ENCODE measurements at regions not wholly inside any gene's neighbourhood (a gene's known extent, or its start where the extent isn't known, plus 50 kb on each side); places are given as distances from the start of the nearest gene placed in this dataset.

DNA sequence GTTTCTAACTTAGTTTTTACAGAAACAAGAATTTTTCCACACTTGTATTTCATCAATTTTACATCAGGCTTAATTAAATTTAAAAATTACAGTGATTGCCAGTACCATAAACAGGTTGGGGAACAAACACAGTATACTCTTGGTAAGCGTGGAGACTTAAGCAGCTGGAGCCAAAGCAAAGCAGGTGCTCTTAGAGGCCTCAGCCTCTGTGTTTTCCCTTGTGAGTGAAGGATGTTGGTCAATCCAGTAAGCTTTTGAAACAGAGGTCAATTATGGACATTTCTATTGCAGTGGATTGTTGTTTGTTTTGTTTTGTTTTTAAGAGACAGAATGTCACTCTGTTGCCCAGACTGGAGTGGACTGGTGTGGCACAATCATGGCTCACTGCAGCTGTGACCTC lies 100.6 kb upstream of the CELF2 start:
- Histone ChIP-seq H3K4me1 (ENCODE audit: control insufficient read depth in 5 of 5, insufficient read depth in 5 of 5, low read length in 5 of 5) (peaks cover 0 to 35% (median 17%) of the 10 kb centered on the region in 5 donors), H3K27me3 (ENCODE audit: control insufficient read depth in 5 of 5, insufficient read depth in 4 of 5, low read length in 5 of 5) (no peaks in the 10 kb centered on the region), H3K27ac (ENCODE audit: low read depth, low read length) (peak overlapping the region; percentile 86), H3K36me3 (ENCODE audit: control insufficient read depth in 5 of 5, insufficient read depth in 5 of 5, low read length in 5 of 5) (no peaks in the 10 kb centered on the region), H3K9me3 (ENCODE audit: control insufficient read depth in 5 of 5, low read length in 5 of 5) (no peaks in the 10 kb centered on the region), H3K4me3 (ENCODE audit: low read depth in 1 of 5, low read length in 5 of 5) (no peak overlapping the region), H3K9ac (ENCODE audit: low read length in 5 of 5) (no peak overlapping the region)

- Histone ChIP-seq H3K4me1 (ENCODE audit: control insufficient read depth in 5 of 5, insufficient read depth in 5 of 5, low read length in 5 of 5) (peaks cover 0 to 23% (median 15%) of the 10 kb centered on the region in 5 donors), H3K9ac (ENCODE audit: low read length in 5 of 5) (no peak overlapping the region), H3K9me3 (ENCODE audit: control insufficient read depth in 5 of 5, low read length in 5 of 5) (no peaks in the 10 kb centered on the region), H3K36me3 (ENCODE audit: control insufficient read depth in 5 of 5, insufficient read depth in 5 of 5, low read length in 5 of 5) (no peaks in the 10 kb centered on the region), H3K27ac (ENCODE audit: low read depth, low read length) (no peak overlapping the region), H3K27me3 (ENCODE audit: control insufficient read depth in 5 of 5, insufficient read depth in 4 of 5, low read length in 5 of 5) (no peaks in the 10 kb centered on the region), H3K4me3 (ENCODE audit: low read depth in 1 of 5, low read length in 5 of 5) (no peak overlapping the region)
Observed at GRCh38 chr10:10919976-10920375, 97.7 kb upstream of the CELF2 start.

DNA sequence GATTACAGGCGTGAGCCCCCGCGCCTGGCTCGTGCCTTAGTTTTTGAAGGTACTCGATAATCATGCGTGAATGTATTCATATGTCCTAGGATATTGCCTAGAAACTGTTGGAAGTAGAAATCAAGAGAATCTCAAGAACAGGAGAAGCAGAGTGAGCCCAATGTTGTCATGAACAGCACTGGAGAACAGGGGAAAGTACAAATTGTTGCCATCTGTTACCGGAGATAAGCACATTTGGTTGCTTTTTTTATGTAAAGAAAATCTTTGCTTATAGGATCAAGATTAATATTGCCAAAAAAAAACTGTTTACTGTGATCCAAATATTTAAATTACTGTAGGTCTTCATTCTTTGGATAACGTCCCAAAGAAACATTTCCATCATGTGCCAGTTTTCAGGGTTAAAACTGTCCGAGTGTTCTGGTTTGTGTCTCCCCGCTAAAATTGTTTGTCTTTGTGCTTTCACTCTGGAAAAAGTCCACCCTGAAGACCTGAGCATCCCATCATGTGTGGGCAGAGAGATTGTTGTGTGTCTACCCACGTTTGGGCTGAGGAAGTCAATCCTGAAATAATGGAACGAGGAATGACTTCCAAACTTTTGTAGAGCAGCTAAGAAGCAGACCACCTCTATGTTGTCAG lies 95.7 kb upstream of the CELF2 start:
- no peak overlapping the region for H3K27ac ChIP-seq (ENCODE audit: low read depth, low read length)
- H3K27me3 ChIP-seq (ENCODE audit: control insufficient read depth in 5 of 5, insufficient read depth in 4 of 5, low read length in 5 of 5) = no peaks in the 10 kb centered on the region
- H3K9me3 ChIP-seq (ENCODE audit: control insufficient read depth in 5 of 5, low read length in 5 of 5) = no peaks in the 10 kb centered on the region
- H3K9ac ChIP-seq (ENCODE audit: low read length in 5 of 5) = peak overlapping the region in 1 of 5 donors; percentile 29
- H3K4me3 ChIP-seq (ENCODE audit: low read depth in 1 of 5, low read length in 5 of 5) = peak overlapping the region in 1 of 5 donors; percentile 54
- H3K36me3 ChIP-seq (ENCODE audit: control insufficient read depth in 5 of 5, insufficient read depth in 5 of 5, low read length in 5 of 5) = no peaks in the 10 kb centered on the region
- H3K4me1 ChIP-seq (ENCODE audit: control insufficient read depth in 5 of 5, insufficient read depth in 5 of 5, low read length in 5 of 5) = peaks cover 0 to 21% (median 14%) of the 10 kb centered on the region in 5 donors

- Histone ChIP-seq H3K36me3 (ENCODE audit: control insufficient read depth in 5 of 5, insufficient read depth in 5 of 5, low read length in 5 of 5) (no peaks in the 10 kb centered on the region), H3K9ac (ENCODE audit: low read length in 5 of 5) (peak overlapping the region in 1 of 5 donors; percentile 29), H3K27me3 (ENCODE audit: control insufficient read depth in 5 of 5, insufficient read depth in 4 of 5, low read length in 5 of 5) (no peaks in the 10 kb centered on the region), H3K4me3 (ENCODE audit: low read depth in 1 of 5, low read length in 5 of 5) (no peak overlapping the region), H3K27ac (ENCODE audit: low read depth, low read length) (no peak overlapping the region), H3K9me3 (ENCODE audit: control insufficient read depth in 5 of 5, low read length in 5 of 5) (no peaks in the 10 kb centered on the region), H3K4me1 (ENCODE audit: control insufficient read depth in 5 of 5, insufficient read depth in 5 of 5, low read length in 5 of 5) (peaks cover 0 to 19% (median 9%) of the 10 kb centered on the region in 5 donors)
Observed at GRCh38 chr10:10923029-10923651, 94.5 kb upstream of the CELF2 start.

DNA sequence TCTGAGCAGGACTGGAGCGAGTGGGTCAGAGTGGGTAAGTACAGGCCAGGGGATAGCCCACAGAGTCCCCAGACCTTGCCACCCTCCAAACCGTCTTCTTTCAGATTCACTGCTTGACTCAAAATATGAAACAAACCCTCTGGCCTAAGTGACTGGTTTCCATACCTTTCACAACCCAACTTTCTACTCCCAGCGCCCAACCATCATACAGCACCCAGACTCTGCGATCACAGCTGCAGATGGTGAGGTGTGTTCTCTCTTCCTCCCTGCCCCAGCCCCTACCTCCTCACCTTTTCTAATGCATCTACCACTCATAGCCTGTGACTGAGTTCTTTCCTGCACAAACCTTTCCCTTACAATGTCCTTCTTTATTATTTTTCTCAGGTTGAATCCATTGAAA lies 92.0 kb upstream of the CELF2 start:
- Histone ChIP-seq H3K4me3 (ENCODE audit: low read depth in 1 of 5, low read length in 5 of 5) (no peak overlapping the region), H3K4me1 (ENCODE audit: control insufficient read depth in 5 of 5, insufficient read depth in 5 of 5, low read length in 5 of 5) (peaks cover 0 to 5% (median 0%) of the 10 kb centered on the region in 5 donors), H3K36me3 (ENCODE audit: control insufficient read depth in 5 of 5, insufficient read depth in 5 of 5, low read length in 5 of 5) (no peaks in the 10 kb centered on the region), H3K27me3 (ENCODE audit: control insufficient read depth in 5 of 5, insufficient read depth in 4 of 5, low read length in 5 of 5) (no peaks in the 10 kb centered on the region), H3K27ac (ENCODE audit: low read depth, low read length) (no peak overlapping the region), H3K9me3 (ENCODE audit: control insufficient read depth in 5 of 5, low read length in 5 of 5) (no peaks in the 10 kb centered on the region), H3K9ac (ENCODE audit: low read length in 5 of 5) (no peak overlapping the region)

GRCh38 chr10:10927608-10928007 lies 90.1 kb upstream of the CELF2 start:
- H3K9ac ChIP-seq (ENCODE audit: low read length in 5 of 5) = no peak overlapping the region
- no peaks in the 10 kb centered on the region for H3K27me3 ChIP-seq (ENCODE audit: control insufficient read depth in 5 of 5, insufficient read depth in 4 of 5, low read length in 5 of 5)
- no peaks in the 10 kb centered on the region for H3K9me3 ChIP-seq (ENCODE audit: control insufficient read depth in 5 of 5, low read length in 5 of 5)
- peaks cover 0 to 5% (median 0%) of the 10 kb centered on the region in 5 donors for H3K4me1 ChIP-seq (ENCODE audit: control insufficient read depth in 5 of 5, insufficient read depth in 5 of 5, low read length in 5 of 5)
- H3K4me3 ChIP-seq (ENCODE audit: low read depth in 1 of 5, low read length in 5 of 5) = no peak overlapping the region
- no peaks in the 10 kb centered on the region for H3K36me3 ChIP-seq (ENCODE audit: control insufficient read depth in 5 of 5, insufficient read depth in 5 of 5, low read length in 5 of 5)
- no peak overlapping the region for H3K27ac ChIP-seq (ENCODE audit: low read depth, low read length)

GRCh38 chr10:10930979-10931743 lies 86.5 kb upstream of the CELF2 start:
- Histone ChIP-seq H3K9ac (ENCODE audit: low read length in 5 of 5) (no peak overlapping the region), H3K4me3 (ENCODE audit: low read depth in 1 of 5, low read length in 5 of 5) (no peak overlapping the region), H3K27ac (ENCODE audit: low read depth, low read length) (no peak overlapping the region), H3K36me3 (ENCODE audit: control insufficient read depth in 5 of 5, insufficient read depth in 5 of 5, low read length in 5 of 5) (no peaks in the 10 kb centered on the region), H3K4me1 (ENCODE audit: control insufficient read depth in 5 of 5, insufficient read depth in 5 of 5, low read length in 5 of 5) (peaks cover 0 to 17% (median 5%) of the 10 kb centered on the region in 5 donors), H3K27me3 (ENCODE audit: control insufficient read depth in 5 of 5, insufficient read depth in 4 of 5, low read length in 5 of 5) (no peaks in the 10 kb centered on the region), H3K9me3 (ENCODE audit: control insufficient read depth in 5 of 5, low read length in 5 of 5) (no peaks in the 10 kb centered on the region)

- Histone ChIP-seq H3K27me3 (ENCODE audit: control insufficient read depth in 5 of 5, insufficient read depth in 4 of 5, low read length in 5 of 5) (no peaks in the 10 kb centered on the region), H3K4me3 (ENCODE audit: low read depth in 1 of 5, low read length in 5 of 5) (no peak overlapping the region), H3K27ac (ENCODE audit: low read depth, low read length) (no peak overlapping the region), H3K9me3 (ENCODE audit: control insufficient read depth in 5 of 5, low read length in 5 of 5) (no peaks in the 10 kb centered on the region), H3K4me1 (ENCODE audit: control insufficient read depth in 5 of 5, insufficient read depth in 5 of 5, low read length in 5 of 5) (peaks cover 0 to 17% (median 5%) of the 10 kb centered on the region in 5 donors), H3K9ac (ENCODE audit: low read length in 5 of 5) (no peak overlapping the region), H3K36me3 (ENCODE audit: control insufficient read depth in 5 of 5, insufficient read depth in 5 of 5, low read length in 5 of 5) (no peaks in the 10 kb centered on the region)
Observed at GRCh38 chr10:10935032-10935431, 82.6 kb upstream of the CELF2 start.

- Histone ChIP-seq H3K9me3 (ENCODE audit: control insufficient read depth in 5 of 5, low read length in 5 of 5) (peaks cover 0 to 4% (median 3%) of the 10 kb centered on the region in 5 donors), H3K9ac (ENCODE audit: low read length in 5 of 5) (no peak overlapping the region), H3K27ac (ENCODE audit: low read depth, low read length) (no peak overlapping the region), H3K27me3 (ENCODE audit: control insufficient read depth in 5 of 5, insufficient read depth in 4 of 5, low read length in 5 of 5) (peaks cover 0 to 3% (median 0%) of the 10 kb centered on the region in 5 donors), H3K4me1 (ENCODE audit: control insufficient read depth in 5 of 5, insufficient read depth in 5 of 5, low read length in 5 of 5) (peaks cover 0 to 25% (median 19%) of the 10 kb centered on the region in 5 donors), H3K4me3 (ENCODE audit: low read depth in 1 of 5, low read length in 5 of 5) (no peak overlapping the region), H3K36me3 (ENCODE audit: control insufficient read depth in 5 of 5, insufficient read depth in 5 of 5, low read length in 5 of 5) (no peaks in the 10 kb centered on the region)
Observed at GRCh38 chr10:10938676-10939075, 79.0 kb upstream of the CELF2 start.
